IPS DF 19.7 (cell line): ENCODE measurements at regions not wholly inside any gene's neighbourhood (a gene's known extent, or its start where the extent isn't known, plus 50 kb on each side); places are given as distances from the start of the nearest gene placed in this dataset.
A peak's percentile ranks its signal among the peaks of the same experiment; 100 is the strongest.
"Not testable (repeated sequence)": the region's sequence is repeated elsewhere in the genome, so short reads cannot be mapped to it uniquely, and the experiment has no call there.

ENCODE experiments used
- DNase-seq: peaks from one replicate; pipeline ENCODE4 v3.0.0-alpha.2; 2013; ENCODE audit warnings: low read depth, low spot score

DNA sequence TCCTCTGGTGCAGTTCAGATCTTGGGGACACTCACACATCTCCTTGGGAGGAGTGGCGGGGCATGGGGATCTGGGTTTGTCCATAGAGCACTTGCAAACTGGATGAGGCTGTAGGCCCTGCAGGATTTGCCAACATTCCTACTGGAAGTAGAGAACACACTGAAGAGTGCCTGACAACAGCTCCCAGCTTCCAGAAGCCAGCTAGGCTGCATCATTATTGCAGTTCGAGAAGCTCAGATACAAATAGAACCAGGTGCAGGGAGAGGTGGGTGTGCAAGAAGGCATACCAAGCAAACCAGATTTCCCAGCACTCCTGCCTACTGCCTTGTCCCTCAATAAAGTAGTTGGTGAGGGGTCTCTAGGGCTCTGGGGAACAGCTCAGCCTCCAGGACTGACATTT is 52.5 kb downstream of the RHOB start:
- DNase-seq = no peak

DNA sequence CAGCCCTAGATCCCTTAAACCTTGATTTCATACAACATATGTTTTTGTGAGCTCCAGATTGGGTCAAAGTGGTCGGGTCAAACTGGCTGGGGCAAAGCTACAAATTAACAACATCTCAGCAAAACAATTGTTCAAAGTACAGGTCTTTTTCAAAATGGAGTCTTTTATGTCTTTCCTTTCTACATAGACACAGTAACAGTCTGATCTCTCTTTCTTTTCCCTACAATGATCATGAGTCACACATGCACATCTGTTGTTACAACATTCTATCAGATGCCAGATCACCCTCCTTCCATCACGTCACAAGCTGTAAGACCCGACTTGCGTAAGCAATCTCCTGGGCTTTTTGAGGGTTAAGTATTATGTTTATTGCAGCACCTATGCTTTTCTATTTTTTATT is 55.1 kb downstream of the RHOB start:
- DNase-seq = no peak

DNA sequence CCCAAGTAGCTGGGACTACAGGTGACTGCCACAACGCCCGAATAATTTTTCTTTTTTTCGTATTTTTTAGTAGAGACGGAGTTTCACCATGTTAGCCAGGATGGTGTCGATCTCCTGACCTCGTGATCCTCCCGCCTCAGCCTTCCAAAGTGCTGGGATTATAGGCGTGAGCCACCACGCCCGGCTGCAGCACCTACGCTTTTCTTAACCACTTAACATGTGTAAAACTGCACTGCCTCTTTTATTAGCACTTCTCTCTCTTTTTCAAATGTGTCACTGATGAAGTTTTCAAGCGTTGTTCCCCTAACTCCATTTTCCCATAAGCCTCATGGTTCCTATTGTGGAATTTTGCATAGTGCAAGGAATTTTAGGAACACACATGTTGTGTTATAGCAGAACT is 55.6 kb downstream of the RHOB start:
- not testable (repeated sequence) for DNase-seq

DNA sequence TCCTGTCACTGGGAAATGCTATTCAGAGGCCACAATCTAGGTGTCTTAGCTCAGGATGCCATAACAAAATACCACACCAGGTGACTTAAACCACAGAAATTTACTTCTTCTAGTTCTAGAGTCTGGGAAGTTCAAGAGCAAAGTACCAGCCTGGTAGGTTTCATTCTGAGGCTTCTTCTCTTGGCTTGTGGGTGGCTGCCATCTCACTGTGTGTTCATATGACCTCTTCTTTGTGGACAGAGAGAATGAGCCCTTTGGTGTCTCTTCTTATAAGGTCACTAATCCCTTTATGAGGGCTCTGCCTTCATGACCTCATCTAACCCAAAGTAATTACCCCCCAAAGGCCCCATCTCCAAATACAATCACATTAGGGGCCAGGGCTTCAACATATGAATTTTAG is 57.3 kb downstream of the RHOB start:
- no peak for DNase-seq

DNA sequence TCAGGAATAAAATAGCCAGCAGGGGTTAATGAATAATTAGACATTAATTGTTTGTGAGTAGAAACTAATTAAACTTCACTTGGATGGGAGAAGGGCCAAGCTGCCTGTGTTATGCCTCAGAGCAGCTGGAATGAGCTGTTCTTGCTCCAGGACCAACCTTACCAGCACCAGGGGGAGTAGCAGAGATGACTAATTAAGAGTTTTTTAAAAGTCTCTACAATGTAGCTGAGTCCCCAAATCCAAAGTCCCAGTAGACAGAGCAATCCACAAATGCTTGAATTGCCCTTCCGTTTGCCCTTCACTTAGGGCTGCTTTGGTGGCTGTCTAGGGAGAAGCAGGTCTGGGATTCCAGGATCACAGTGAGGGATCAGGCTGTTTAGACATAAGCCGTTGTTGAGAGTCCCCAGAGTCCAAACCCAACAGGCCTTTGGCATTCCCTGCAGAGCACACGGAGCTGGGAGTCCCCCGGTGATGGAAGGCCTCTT is 59.4 kb downstream of the RHOB start:
- DNase-seq = no peak

DNA sequence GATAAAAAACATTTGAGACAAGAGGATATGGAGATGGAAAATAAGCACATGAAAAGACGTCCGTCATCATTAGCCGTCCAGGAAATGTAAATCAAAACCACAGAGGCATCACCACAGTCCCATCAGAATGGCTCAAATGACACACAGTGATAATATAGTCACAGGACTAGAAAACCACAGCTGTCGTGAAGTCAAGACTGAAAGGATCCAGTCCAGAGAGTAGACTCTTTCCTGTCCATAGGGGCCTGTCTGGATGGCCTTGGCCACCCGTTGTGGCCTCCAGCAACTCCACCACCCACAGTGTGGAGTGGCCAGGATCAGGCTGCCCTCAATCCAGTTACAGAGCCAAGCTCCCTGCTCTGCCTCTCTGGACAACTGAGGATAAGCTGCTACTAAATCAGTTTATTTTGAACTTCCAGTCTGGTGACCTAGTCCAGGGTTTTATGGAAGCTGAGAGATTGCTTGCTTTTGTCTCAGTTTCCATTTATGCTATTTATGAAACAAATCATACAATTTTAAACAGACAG is 60.4 kb downstream of the RHOB start:
- no peak for DNase-seq

DNA sequence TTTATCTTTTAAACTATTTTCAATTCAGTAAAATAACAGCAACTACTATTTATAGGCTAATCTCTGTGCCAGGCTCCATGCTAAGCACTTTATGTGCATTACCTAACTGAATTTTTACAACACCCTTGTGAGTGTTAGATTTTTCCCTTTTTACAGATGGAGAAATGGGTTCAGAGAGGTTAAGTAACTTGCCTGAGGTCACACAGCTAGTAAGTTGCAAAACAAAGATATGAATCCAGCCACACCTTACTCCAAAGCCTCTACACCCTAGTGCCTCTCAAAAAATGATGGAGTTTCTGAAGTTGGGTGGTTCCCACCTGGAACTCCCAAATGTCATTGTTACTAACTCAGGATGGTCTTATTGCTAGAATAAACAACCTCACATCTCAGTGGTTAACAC is 60.8 kb downstream of the RHOB start:
- no peak for DNase-seq

DNA sequence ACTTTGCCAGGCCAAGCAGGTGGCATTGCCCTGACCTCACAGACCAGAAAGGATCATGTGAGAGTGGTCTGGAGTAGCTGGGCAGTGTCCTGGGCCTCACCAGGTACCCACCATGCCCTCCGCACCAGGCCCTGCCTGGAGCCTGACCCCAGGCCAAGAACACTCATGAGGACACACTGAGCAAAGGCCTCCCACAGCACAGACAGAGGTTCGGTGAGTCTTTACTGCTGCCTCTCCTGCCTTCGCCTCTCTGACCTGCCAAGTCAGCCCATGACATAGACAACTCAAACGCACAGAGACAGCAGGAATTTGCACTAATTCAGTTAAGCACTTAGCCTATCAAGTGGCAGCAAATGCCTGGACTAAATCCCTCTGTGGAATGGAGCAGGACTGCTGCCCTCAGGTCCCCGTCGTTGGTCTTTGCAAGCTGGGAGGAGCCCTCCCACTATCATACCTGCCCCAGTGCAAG is 62.5 kb downstream of the RHOB start:
- DNase-seq = no peak

DNA sequence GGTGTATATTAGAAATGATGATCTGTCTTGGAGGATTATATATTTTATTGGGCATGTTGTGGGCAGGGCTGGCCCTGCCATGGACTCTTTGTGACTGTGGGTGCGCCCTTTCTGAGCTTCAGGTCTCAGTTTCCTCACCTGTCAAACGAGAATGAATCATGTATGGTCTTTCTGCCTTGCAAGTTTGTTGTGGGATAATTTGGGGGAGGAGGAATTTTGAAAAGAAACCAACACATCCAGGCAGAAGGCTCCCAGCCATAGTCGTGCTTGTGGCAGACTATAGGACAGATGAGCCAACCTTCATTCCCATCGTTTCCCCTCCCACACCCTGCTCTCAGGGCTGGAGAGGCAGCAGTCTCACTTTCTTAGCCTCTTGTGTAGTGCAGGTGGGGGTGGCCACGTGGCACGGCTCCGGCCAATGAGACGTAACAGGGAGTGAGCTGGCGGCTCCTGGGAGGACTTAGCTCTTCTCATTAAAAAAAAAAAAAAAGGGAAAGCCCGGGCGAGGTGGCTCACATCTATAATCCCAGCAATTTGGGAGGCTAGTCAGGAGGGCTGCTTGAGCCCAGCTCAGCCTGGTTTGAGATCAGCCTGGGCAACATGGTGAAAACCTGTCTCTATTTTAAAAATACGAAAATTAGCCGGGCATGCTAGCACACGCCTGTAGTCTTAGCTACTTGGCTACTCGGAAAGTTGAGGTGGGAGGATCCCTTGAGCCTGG is 63.1 kb downstream of the RHOB start:
- DNase-seq = peak; percentile 56

DNA sequence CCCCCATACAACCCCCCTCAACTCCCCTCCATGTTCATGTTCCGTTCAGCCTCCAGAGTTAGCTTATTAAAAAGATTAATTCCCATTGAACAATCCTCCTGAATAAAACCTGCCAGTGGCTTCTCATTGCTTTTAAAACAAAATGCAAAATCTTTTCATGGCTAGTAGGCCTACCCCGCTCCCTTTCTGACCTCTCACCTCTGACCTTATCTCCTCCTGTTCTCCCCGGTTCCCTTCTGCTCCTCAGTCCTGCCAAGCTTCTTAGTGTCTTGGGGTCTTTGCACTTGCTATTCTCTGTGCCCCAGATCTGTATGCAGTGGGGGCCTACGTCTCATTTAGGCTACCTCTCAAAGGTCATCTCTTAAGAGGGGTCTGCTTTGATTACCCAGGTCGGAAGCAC is 64.3 kb downstream of the RHOB start:
- DNase-seq = no peak

DNA sequence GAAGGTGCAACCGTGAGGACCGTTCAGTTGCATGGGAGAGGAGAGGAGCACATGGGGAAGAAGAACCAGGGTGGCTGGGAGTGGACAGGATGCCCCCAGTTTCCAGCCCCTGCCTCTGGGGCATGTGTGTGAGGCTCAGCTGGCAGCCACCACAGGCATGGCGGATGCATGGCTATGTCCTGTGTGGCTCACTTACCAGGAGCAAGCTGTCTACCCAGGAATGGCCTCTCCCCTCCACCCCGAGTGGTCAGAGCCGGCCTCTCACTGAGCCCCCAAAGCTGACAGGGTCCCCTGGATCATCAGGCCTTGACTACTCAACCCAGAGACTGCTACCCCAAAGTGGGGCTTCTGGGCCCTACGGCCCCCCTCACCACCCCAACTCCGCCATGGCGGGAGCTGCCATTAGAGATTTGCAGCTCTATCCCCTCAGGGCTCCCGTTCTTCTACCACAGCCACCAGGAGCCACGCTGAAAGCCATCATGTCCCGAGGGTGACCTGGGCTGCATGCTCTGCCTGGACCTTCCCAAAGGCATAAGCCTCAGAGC is 65.3 kb downstream of the RHOB start:
- no peak for DNase-seq

DNA sequence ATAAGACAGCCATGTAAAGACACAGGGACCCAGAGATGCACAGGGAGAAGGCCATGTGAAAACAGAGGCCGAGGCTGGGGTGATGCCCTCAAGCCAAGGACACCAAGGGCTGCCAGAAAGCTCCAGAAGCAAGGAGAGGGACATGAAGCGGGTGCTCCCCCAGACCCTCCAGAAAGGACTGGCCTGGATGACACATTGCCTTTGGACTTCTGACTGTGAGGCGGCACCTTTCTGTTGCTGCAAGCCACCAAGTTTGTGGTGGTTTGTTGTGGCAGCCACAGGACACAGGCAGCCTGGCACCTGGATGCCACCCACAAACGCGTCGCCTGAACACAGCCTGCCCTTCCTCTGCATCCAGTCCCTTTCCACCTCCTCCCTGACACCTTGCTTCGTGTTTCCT is 67.1 kb downstream of the RHOB start:
- no peak for DNase-seq

DNA sequence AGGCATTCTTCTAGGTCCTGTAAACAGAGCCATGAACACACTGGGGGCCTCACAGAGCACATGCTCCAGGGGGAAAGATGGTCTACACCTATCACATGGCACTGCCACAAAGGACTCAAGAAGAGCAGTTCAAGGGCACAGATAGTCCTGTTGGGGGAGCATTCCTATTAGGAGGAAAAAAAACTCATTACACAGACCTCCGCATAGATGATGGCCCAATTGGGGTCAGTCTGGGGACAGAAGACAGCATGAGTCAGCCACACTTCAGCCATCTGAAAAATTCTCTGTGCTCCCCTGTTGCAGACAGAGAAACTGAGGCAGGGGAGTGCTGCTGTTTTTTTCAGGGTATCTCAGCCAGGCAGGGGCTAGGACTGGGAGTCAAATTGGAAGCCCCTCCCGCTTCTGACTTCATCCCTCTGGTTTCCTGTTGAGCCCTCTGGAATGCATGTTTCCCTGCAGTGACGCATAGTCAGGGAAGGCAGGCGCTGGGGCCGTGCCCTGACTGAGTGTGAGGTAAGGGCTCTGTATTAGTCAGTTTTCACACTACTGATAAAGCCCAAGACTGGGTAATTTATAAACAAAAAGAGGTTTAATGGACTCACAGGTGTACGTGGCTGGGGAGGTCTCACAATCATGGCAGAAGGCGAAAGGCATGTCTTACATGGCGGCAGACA is 67.9 kb downstream of the RHOB start:
- DNase-seq = no peak

DNA sequence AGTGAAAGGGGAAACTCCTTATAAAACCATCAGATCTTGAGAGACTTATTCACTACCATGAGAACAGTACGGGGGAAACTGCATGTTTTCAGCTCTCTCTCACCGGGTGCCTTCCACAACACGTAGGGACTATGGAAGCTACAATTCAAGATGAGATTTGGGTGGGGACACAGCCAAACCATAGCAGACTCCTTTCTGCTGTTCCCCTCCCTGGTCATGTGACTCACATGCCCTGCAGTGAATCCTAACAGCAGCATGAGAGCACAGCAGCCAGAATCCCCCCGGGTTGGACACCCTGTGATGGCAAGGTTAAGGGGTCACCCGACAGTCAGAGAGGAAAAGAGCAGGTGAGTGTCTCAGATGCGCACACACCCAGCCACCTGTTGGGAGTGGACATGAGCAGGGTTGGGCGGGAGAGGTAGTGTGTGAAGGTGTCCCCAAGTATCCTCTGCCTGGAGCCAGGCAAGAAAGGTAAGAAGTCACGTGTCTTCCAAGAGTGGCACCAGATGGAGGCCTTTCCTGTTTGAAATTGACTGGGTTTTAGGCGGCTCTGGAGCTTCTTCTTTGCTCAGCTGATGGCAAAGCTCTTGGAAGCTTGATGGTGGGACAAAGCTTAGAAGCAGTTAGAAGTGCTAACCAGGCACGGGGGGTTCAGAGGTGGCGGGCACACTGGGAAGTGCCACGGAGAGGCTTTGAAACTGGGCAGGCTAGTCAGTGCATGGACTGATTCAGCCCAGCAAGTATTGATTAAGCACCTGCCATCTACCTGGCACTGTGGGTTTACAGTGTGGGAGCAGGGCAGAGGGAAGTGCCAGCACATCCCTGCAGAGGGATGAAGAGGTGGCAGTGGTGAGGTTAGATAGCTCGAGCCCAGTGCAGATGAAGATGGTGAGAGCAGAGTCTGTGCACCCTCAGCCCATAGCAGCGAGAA is 68.7 kb downstream of the RHOB start:
- DNase-seq = no peak

DNA sequence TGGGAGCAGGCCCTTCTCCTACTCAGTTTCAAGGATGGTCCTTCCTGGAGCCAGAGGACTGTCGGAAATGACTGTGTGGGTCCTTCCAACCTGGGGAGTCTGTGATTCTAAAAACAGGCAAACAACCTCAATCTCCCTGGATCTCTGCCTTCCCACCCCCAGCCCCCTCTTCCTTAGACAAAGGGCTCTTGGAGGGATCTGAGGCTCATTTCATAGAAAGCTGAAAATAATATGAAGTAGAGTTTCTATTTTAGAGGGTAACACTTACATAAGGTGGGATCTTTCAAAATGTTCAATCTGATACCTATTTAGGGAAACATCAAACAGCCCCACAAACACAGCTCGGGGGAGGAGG is 69.4 kb downstream of the RHOB start:
- no peak for DNase-seq

DNA sequence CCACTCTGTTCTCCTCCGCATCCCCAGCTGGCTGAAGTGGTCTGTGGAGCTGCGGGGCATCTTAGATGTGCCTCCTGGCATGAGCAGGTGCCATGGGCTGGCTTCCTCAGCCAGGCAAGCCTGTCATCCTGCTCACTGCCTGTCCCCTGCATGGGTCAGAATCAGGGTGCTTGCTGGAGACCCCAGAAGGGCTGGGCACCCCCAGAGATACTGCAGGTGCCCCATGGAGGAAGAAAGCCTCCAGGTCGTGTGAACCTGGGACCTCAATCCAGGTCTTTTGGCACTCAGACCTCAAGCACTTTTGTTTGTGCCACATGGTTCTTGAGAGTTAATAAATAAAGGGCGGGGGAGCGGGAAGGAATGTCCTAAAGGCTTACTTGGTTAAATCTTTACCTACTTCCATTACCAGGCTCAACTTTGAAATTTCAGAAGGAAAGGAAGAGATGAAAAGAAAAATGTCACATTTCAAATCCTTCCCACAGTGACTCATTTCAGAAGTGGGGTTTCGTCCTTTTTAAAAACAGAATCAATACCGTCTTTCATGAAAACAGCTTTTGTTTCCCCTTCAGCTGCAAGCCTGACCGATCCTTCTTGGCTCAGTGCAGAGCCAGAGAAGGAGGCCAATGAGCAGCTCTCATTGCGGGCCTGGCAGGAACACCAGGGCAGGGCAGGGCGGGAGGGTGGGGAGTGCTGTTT is 69.9 kb downstream of the RHOB start:
- no peak for DNase-seq

DNA sequence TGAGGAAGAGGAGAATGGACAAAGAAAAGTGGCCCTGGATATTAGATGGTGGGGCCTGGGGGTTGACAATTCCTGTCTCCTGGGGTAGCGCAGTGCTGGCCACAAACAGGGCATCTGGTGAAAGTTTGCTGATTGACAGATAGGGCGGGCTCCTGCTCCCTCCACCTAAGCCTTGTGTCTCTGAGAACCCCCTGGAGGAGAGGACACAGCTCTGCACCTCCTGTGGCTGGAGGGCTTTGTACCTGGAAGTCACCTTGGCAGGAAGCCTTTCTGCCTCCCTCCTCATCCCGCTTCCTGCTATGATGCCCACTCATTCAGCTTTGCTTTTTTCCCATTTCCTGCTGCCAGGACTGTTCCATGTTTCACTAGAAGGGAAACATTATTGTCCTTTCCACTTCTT is 72.4 kb downstream of the RHOB start:
- no peak for DNase-seq

DNA sequence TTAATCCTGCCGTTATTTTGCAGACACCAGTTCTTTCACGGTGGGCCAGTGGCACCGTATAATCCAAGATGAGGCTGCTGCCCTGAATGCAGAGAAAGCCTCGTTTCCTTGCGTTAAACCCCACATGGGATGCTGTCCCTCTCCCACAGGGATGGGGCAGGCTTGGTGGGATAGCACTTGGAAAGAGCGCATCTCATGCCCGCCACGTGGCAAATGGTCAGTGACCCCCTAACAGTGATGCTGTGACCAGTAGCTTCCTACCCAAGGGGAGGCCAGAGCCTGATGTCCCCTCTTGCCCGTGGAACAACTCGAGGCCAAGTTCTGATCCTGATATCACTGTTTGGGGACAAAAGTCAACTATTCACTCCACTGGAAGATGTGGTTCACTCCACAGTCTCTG is 73.3 kb downstream of the RHOB start:
- DNase-seq = no peak

DNA sequence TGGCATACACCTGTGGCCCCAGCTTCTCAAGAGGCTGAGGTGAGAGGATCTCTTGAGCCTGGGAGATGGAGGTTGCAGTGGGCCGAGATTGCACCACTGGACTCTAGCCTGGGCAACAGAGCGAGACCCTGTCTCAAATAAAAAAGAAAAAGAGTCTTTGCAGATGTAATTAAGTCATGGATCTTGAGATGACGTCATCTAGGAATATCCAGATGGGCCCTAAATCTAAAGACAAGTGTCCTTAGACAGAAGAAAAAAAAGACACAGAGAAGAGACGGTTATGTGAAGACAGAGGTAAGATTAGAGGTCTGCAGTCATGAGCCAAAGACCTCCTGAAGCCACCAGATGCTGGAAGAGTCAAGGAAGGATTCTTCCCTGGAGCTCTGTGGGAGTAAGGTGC is 74.3 kb downstream of the RHOB start:
- no peak for DNase-seq

DNA sequence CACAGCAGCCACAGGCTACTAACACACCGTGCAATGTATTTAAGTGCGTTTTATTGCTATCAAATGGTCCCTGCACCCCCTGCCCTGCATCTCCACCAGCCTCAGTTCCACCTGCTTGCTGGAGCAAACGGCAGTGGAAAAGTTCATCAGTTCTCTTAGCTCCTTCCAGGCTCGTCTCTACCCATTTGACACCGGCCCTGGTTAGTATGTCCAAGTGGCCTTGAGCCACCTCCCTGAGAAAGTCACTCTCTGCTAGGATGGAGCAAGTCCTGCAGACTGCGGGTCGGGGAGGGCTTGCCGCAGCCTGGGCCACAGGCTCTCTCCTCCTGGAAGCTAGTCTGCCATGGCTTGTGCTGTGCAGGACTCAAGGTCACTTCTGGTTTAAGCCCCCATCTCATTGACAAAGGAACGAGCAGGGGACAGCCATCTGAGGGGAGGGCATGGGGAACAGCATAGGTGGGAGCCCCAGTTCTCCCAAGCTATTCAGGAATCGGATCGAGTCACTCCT is 74.9 kb downstream of the RHOB start:
- no peak for DNase-seq
